ENCODE measurements at regions not wholly inside any gene's neighbourhood (a gene's known extent, or its start where the extent isn't known, plus 50 kb on each side); places are given as distances from the start of the nearest gene placed in this dataset.

DNA sequence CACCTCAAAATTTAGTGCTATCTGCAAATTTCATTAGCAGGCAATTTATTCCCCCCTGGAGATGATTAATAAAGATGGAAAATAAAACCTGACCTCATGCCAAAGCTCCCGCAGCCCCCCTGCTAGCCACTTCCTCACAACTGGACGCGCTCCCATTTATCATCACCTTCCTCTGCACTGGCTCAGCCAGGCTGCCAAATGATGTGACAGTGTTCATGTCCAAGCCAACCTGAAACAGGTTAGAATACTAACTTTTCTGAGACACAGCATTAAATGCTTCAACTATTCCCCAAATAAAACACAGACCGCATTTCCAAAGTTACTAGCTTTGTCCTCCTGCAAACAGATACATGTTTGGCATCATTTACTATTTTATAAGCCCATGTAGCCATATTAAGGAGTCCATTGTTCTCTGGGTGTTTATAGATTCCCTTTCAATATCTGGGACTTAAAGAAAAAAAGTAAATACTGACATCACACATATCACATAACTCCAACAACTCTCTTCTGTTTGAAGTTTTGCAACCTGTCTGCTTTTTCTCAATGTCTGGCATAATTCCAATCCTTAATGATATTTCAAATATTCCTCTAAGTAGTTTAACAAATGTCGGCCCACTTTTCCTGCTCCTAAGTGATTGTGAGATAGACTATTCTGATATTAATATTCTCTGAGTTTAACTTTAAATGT is 829.7 kb upstream of the FAT3 start:
- Histone ChIP-seq H3K4ac (ENCODE audit: low read depth, low read length) (no peak overlapping the region), H2AFZ (replicated peaks; ENCODE audit: low read length, poor library complexity) (no peak overlapping the region), H3K27me3 (ENCODE audit: control insufficient read depth, insufficient read depth, low read length) (no peaks in the 10 kb centered on the region), H2BK15ac (ENCODE audit: low read depth, low read length) (no peak overlapping the region), H4K91ac (ENCODE audit: insufficient read depth, low read depth, low read length) (no peak overlapping the region), H3K36me3 (ENCODE audit: control insufficient read depth, insufficient read depth, low read length) (no peaks in the 10 kb centered on the region), H3K4me2 (ENCODE audit: low read depth, low read length) (no peak overlapping the region), H3K4me1 (ENCODE audit: control insufficient read depth, insufficient read depth, low read length) (no peaks in the 10 kb centered on the region), H3K9ac (ENCODE audit: low read depth, low read length) (no peak overlapping the region), H3K14ac (replicated peaks; ENCODE audit: low read depth, low read length) (no peak overlapping the region), H3K56ac (ENCODE audit: extremely low read depth, insufficient read depth, low read length) (no peak overlapping the region), H2BK120ac (ENCODE audit: low read depth, low read length) (no peak overlapping the region), H2AK5ac (ENCODE audit: low read depth, low read length) (no peak overlapping the region), H3K23ac (ENCODE audit: low read depth, low read length) (no peak overlapping the region), H3K18ac (ENCODE audit: low read depth, low read length) (no peak overlapping the region), H3K9me3 (ENCODE audit: control insufficient read depth, insufficient read depth, low read length) (no peaks in the 10 kb centered on the region), H4K5ac (ENCODE audit: low read depth, low read length) (no peak overlapping the region), H4K20me1 (ENCODE audit: insufficient read depth, low read length) (no peaks in the 10 kb centered on the region), H2BK5ac (ENCODE audit: low read depth, low read length, poor library complexity, severe bottlenecking) (no peak overlapping the region), H4K8ac (ENCODE audit: low read depth in 2 of 2, low read length in 2 of 2) (no peak overlapping the region), H3K9me1 (ENCODE audit: insufficient read depth, low read length) (no peaks in the 10 kb centered on the region), H2BK20ac (ENCODE audit: low read depth, low read length) (no peak overlapping the region), H2AK9ac (replicated peaks; ENCODE audit: low read depth, low read length, poor library complexity) (no peak overlapping the region), H3K27ac (ENCODE audit: insufficient read depth, low read length) (no peak overlapping the region), H3K79me1 (ENCODE audit: low read depth in 1 of 2, low read length in 2 of 2) (no peaks in the 10 kb centered on the region), H3K4me3 (ENCODE audit: insufficient read depth, low read depth, low read length) (no peak overlapping the region)
- DNase-seq (no peak), ATAC-seq (ENCODE audit: low read depth) (no peak)
- intact Hi-C loops (cut with micrococcal nuclease) = no loop called here
- TF ChIP-seq ELK1 (IDR thresholded peaks at IDR 0.05; ENCODE audit: borderline replicate concordance, low read depth, low read length) (no peak), FOS (IDR thresholded peaks at IDR 0.05; ENCODE audit: low read depth, low read length) (no peak)
- in situ Hi-C loops (cut with MboI; ENCODE audit: low sequenced_read_pairs) = no loop called here
- WGBS, 2 experiments (ENCODE audit: extremely low coverage in 2 of 2, insufficient read length in 1 of 2) = no CpG with 5 or more reads among the region's 5 CpGs
- dilution Hi-C loops (cut with HindIII; ENCODE audit: low sequenced_read_pairs, unreplicated experiment) = no loop called here
- POLR2A ChIA-PET (ENCODE audit: unreplicated experiment) = no interaction called here
- no TSS peak for BruUV-seq (replicated peaks)
- CTCF ChIA-PET = no interaction called here

All from IMR-90 (cell line).